GM19023 (cell line): ENCODE measurements at regions not wholly inside any gene's neighbourhood (a gene's known extent, or its start where the extent isn't known, plus 50 kb on each side); places are given as distances from the start of the nearest gene placed in this dataset.
"Not testable (repeated sequence)": the region's sequence is repeated elsewhere in the genome, so short reads cannot be mapped to it uniquely, and the experiment has no call there.

Source experiments
- ATAC-seq: cut with Tn5 transposase; IDR thresholded peaks from one replicate; pipeline ENCODE4 v1.9.1; 2021; ENCODE audit warnings: mild to moderate bottlenecking, moderate library complexity; ENCODE audit not compliant: unreplicated experiment

DNA sequence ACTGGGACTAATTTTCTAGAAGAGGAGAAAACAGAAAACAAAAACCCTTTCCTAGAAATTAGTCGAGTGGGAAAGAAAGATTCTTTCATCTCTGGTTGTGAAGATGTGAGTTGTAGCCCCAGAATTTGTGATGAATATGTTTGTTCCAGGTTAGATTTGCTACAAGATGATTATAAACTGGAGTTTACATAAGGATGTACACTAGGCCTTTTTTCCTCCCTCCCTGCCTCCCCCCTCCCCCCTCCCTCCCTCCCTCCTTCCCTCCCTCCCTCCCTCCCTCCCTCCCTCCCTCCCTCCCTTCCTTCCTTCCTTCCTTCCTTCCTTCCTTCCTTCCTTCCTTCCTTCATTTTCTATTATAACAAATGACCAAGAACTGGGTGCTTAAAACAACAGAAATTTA lies 1502.0 kb downstream of the SI start:
- ATAC-seq = no peak

GRCh38 chr3:163573324-163573723 lies 1505.0 kb downstream of the SI start:
- no peak for ATAC-seq

DNA sequence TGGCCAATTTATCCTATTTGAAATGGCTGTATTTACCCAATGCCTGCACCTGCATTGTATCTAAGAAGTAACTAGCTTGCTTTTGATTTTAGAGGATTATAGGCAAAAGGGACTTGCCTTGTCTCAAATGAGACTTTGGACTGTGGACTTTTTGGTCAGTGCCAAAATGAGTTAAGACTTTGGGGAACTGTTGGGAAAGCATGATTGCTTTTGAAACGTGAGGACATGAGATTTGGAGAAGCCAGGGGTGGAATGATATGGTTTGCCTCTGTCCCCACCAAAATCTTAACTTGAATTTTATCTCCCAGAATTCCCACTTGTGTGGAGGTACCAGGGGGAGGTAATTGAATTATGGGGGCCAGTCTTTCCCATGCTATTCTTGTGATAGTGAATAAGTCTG lies 1505.4 kb downstream of the SI start:
- ATAC-seq = no peak

DNA sequence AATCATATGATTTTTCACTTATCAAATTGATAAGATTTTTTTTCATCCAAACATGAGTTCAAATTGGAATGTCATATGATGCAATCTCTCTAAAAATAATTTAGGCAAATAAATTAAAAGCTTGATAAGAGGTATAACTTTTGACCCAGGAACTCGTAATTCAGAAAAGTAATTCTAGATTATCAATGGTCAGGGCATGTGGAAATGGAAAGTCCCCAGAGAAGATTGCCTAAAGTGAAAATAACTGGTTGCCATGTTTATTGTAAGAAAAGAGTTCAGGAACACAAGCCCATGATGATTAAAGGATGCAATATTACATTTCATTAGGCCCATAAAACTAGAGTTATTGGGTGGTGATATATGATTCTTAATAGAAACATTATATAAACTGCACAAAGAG lies 1514.8 kb downstream of the SI start:
- no peak for ATAC-seq

- ATAC-seq = no peak
Observed at GRCh38 chr3:163562625-163563024, 1515.7 kb downstream of the SI start.

DNA sequence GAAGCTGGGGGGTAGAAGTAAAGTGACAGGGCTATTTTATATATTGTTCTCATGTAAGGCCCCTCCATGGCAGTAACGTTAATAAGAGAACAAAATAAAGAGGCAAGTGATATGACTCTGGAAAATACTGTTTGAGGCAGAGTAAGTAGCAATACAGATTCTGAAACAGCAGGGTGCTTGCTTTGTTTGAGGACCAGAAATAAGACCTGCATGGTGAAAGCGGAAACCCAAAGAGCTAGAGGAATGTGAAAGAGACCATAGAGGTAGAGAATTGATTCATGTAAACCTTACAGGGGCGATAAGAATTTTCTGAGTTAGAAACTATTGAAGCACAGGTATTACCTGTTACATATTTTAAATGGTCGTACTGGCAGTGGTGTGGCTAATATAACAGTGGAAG lies 1517.1 kb downstream of the SI start:
- ATAC-seq = no peak

DNA sequence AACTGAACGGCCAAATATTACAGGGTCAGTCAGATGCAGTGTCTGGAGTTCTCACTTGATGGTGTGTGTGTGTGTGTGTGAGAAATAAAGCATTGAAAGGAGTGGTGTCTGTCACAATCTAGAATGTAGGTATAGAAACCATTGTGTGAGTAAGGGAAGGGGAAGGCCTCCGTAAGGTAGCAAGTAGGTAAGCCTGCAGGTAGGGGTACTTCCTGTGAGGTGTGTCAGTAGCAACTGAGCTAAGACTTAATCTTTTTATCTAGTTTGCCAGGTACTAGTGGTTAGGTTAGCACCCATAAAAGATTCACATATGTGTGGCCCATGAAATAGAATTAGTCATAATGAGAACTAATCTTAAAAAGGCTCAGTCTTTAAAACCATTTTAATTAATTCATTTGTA lies 1517.8 kb downstream of the SI start:
- ATAC-seq = no peak

- ATAC-seq = no peak
Observed at GRCh38 chr3:163556813-163557523, 1521.3 kb downstream of the SI start.

DNA sequence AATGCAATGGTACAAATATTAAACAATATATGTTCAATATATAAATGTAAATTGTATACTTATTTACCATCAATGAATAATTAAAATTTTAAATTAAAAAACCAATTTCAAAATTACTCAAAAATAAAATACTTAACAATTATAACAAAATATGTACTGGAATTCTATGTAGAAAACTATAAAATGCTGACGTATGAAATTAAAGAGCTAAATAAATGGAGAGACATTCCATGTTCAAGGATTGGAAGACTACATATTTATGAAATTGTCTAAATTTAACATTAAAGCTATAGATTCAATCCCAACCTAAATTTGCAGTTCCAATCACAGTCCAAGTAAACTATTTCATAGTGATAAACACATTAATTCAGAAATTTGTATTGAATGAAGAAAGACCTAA lies 1522.4 kb downstream of the SI start:
- ATAC-seq = no peak

DNA sequence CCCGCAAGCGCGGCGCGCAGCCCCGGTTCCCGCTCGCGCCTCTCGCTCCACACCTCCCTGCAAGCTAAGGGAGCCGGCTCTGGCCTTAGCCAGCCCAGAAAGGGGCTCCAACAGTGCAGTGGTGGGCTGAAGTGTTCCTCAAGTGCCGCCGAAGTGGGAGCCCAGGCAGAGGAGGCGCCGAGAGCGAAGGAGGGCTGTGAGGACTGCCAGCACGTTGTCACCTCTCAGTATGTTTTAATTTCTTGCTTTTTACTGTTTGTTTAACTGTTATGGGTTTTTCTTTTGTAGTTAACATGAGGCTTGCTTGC lies 1525.7 kb downstream of the SI start:
- no peak for ATAC-seq

DNA sequence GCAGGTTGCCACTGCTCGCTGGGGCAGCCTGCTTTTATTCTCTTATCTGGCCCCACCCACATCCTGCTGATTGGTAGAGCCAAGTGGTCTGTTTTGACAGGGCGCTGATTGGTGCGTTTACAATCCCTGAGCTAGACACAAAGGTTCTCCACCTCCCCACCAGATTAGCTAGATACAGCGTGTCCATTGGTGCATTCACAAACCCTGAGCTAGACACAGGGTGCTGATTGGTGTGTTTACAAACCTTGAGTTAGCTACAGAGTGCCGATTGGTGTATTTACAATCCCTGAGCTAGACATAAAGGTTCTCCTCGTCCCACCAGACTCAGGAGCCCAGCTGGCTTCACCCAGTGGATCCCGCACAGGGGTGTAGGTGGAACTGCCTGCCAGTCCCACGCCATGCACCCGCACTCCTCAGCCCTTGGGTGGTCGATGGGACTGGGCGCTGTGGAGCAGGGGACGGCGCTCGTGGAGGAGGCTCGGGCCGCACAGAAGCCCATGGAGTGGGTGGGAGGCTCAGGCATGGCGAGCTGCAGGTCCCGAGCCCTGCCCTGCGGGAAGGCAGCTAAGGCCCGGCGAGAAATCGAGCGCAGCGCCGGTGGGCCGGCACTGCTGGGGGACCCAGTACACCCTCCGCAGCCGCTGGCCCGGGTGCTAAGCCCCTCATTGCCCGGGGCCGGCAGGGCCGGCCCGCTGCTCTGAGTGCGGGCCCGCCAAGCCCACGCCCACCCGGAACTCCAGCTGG lies 1526.2 kb downstream of the SI start:
- ATAC-seq = not testable (repeated sequence)

DNA sequence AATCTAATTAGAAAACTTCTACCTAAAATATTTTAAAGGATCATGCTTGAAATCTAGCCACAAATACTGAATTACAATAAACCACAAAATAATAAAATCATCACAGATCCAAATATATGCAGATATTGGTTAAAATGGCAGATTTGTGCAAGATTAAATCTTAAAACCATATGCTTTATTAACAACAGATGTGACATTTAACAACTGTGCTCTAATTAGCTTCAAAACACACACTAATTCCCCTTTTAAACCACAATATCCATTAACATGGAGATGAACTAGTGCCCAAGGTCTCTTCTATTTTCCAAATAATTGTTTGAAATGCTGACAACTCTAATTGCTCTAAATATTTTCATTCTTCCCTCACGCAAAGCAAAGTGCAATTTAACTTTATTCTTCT lies 1530.3 kb downstream of the SI start:
- no peak for ATAC-seq

GRCh38 chr3:163547014-163547685 lies 1531.1 kb downstream of the SI start:
- no peak for ATAC-seq

DNA sequence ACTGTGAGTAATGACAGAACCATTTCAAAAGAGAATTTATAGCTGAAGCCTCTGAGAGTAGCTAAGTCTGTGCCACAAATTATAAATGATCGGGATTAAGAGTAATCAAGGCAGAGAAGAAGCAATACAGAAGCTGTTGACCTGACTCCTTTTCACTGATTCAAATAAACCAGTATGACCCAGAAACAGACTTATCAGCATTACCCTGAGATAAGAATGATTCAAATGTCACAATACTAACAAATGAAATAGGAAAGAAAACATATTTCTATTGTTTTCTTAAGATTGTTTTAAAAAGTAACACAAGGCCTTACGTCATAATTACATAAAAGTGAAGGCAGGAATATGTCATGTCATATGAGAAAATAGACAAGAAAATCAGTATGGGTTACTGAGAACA lies 1534.6 kb downstream of the SI start:
- no peak for ATAC-seq

GRCh38 chr3:163541629-163542028 lies 1536.7 kb downstream of the SI start:
- no peak for ATAC-seq

DNA sequence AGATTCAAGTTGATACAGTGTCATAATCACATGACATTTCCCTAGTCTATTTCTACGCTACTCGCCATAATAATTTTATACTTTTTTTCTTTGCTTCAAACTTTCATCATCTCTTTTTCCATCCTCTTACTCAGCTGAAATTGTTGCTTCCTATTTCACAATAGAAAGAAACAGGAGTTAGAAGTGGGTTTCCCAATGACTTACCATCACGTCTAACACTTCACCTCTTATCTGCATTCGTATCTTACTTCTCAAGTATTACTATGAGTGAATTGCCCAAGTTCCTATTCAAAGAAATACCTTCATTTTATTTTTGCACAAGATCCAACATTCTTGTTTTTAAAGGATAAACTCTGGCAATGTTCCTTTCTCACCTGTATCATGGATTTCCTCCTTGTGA lies 1539.9 kb downstream of the SI start:
- no peak for ATAC-seq

DNA sequence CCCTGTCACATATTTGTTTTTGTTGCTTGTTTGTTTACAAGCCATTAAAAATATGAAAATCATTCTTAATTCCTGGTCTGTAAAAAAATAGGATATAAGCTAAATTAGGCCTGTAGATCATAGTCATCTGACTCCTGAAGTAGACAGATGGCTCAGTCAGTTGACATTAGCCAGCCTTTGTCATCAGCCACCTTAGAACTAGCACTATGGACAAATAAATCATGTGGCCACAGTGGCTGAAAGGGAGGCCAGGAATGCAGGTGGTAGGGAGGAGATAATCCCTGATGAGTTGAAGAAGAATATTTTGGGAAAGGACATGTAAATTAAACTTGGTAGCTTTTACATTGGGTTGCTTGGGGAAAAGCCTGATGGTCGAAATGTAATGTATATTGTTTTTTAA lies 1544.9 kb downstream of the SI start:
- ATAC-seq = no peak

DNA sequence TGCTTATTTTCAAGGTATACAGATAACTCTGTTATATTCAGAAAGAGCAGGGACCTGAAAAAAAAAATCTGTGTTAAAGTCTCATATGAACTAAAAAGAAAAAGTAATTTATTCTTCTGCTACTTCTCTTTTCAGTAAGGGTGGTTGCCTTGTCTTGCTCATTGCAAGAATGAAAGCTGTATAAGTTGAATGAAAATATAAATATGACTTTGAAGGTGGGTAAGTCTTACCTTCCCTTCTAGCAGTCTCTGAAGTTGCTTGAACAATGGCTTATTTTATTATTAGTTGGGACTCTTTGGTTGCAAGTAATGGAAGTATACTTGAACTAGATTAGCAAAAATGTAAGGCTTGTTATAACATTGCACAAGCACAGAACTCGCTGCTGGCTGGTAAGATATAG lies 1554.9 kb downstream of the SI start:
- ATAC-seq = no peak

- no peak for ATAC-seq
Observed at GRCh38 chr3:163521261-163521660, 1557.0 kb downstream of the SI start.

DNA sequence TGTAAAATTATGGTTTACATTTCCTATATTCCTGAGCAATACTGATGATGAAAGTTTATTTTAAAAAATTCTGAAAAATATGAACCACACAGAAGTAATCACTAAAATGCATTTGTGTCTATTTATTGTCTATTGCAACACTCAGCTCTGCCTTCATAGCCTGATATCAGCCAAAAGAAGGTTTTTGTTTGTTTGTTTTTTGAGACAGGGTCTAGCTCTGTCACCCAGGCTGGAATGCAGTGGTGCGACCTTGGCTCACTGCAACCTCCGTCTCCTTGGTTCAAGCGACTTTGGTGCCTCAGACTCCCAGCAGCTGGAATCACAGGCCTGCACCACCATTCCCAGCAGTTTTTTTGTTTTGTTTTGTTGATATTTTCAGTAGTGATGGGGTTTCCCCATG lies 1560.2 kb downstream of the SI start:
- no peak for ATAC-seq

GRCh38 chr3:163513149-163513657 lies 1565.1 kb downstream of the SI start:
- no peak for ATAC-seq

GRCh38 chr3:163508206-163508605 lies 1570.1 kb downstream of the SI start:
- no peak for ATAC-seq
